HEK293 (cell line): ENCODE measurements at regions not wholly inside any gene's neighbourhood (a gene's known extent, or its start where the extent isn't known, plus 50 kb on each side); places are given as distances from the start of the nearest gene placed in this dataset.

Source experiments
- CTCF ChIA-PET: fragments of 350-600 bp; formaldehyde crosslinking; extraction: SDS; loops from one replicate; lab custom pipeline; 2021; ENCODE audit warnings: antibody characterized with exemption; lab: Yijun Ruan, JAX
- POLR2A ChIA-PET: fragments of 300-600 bp; formaldehyde crosslinking; extraction: SDS; loops from one replicate; lab custom pipeline; 2020; ENCODE audit warnings: antibody characterized with exemption, inconsistent platforms; lab: Yijun Ruan, JAX
- H3K27ac ChIP-seq: fragments of 200-500 bp; sonication (Bioruptor generic); 2 replicates; pipeline ENCODE4 v1.5.1; 2014; ENCODE audit warnings: low read depth, low read length, control low read depth, inconsistent platforms; ENCODE audit errors: extremely low read depth
- H3K36me3 ChIP-seq, 2 experiments: fragments of 200-500 bp in 1 of 2; sonication (Bioruptor generic) in 1 of 2; 1 replicate in 1 of 2; 2 replicates in 1 of 2; pipeline ENCODE4 v1.5.1; 2014 to 2017; ENCODE audit warnings: inconsistent platforms in 2 of 2, low read length in 2 of 2; ENCODE audit not compliant: control insufficient read depth in 2 of 2, insufficient read depth in 1 of 2
- H3K4me1 ChIP-seq: fragments of 200-500 bp; sonication (Bioruptor generic); 2 replicates; pipeline ENCODE4 v1.5.1; 2014; ENCODE audit warnings: mild to moderate bottlenecking, low read length, inconsistent platforms; ENCODE audit not compliant: control insufficient read depth, insufficient read depth
- H3K4me3 ChIP-seq: 2 replicates; pipeline ENCODE4 v1.5.1; 2011; ENCODE audit warnings: low read depth, mild to moderate bottlenecking, control low read depth, low read length, moderate library complexity
- H3K9me3 ChIP-seq: fragments of 200-500 bp; sonication (Bioruptor generic); 2 replicates; pipeline ENCODE4 v1.5.1; 2014; ENCODE audit warnings: low read depth, low read length, inconsistent platforms; ENCODE audit not compliant: control insufficient read depth, insufficient read depth
- CTCF ChIP-seq: fragments of 450-650 bp; formaldehyde crosslinking; IDR thresholded peaks from 2 replicates; pipeline ENCODE4 v1.5.1; 2016; ENCODE audit warnings: missing biosample characterization, missing genetic modification characterization
- ELK4 ChIP-seq: IDR thresholded peaks from 2 replicates; pipeline ENCODE4 v1.6.1; 2011; ENCODE audit warnings: mild to moderate bottlenecking, low read depth, low read length, borderline replicate concordance
- GLIS2 ChIP-seq: fragments of 450-650 bp; formaldehyde crosslinking; IDR thresholded peaks from 2 replicates; pipeline ENCODE4 v1.5.1; 2016; ENCODE audit warnings: missing biosample characterization, missing genetic modification characterization
- INSM2 ChIP-seq: fragments of 450-650 bp; formaldehyde crosslinking; IDR thresholded peaks from 2 replicates; pipeline ENCODE4 v1.5.1; 2016; ENCODE audit warnings: missing biosample characterization, missing genetic modification characterization
- KLF9 ChIP-seq: fragments of 450-650 bp; formaldehyde crosslinking; IDR thresholded peaks from 2 replicates; pipeline ENCODE4 v1.5.1; 2016; ENCODE audit warnings: missing biosample characterization, missing genetic modification characterization, low read depth
- MEIS1 ChIP-seq: sonication (generic); formaldehyde crosslinking; IDR thresholded peaks from 2 replicates; pipeline ENCODE4 v1.8.1; 2022; ENCODE audit warnings: missing genetic modification reagents, mild to moderate bottlenecking, borderline replicate concordance
- PRDM10 ChIP-seq: fragments of 450-650 bp; formaldehyde crosslinking; IDR thresholded peaks from 2 replicates; pipeline ENCODE4 v1.5.1; 2016; ENCODE audit warnings: missing biosample characterization, missing genetic modification characterization
- REST ChIP-seq: fragments of 450-650 bp; formaldehyde crosslinking; IDR thresholded peaks from 2 replicates; pipeline ENCODE4 v1.5.1; 2016; ENCODE audit warnings: missing biosample characterization, missing genetic modification characterization
- SCRT2 ChIP-seq: fragments of 450-650 bp; formaldehyde crosslinking; IDR thresholded peaks from 2 replicates; pipeline ENCODE4 v1.5.1; 2016; ENCODE audit warnings: missing biosample characterization, missing genetic modification characterization
- ZNF362 ChIP-seq: fragments of 450-650 bp; formaldehyde crosslinking; IDR thresholded peaks from 2 replicates; pipeline ENCODE4 v1.5.1; 2016; ENCODE audit warnings: missing biosample characterization, missing genetic modification characterization
- ZNF394 ChIP-seq: fragments of 450-650 bp; formaldehyde crosslinking; IDR thresholded peaks from 2 replicates; pipeline ENCODE4 v1.5.1; 2016; ENCODE audit warnings: missing biosample characterization, missing genetic modification characterization, mild to moderate bottlenecking, moderate library complexity, borderline replicate concordance
- ZNF473 ChIP-seq: fragments of 450-650 bp; formaldehyde crosslinking; IDR thresholded peaks from 2 replicates; pipeline ENCODE4 v1.5.1; 2017; ENCODE audit warnings: missing biosample characterization, missing genetic modification characterization
- ZNF521 ChIP-seq: fragments of 450-650 bp; formaldehyde crosslinking; IDR thresholded peaks from 2 replicates; pipeline ENCODE4 v1.5.1; 2017; ENCODE audit warnings: missing biosample characterization, mild to moderate bottlenecking, missing genetic modification characterization
- ZNF585B ChIP-seq: fragments of 450-650 bp; formaldehyde crosslinking; IDR thresholded peaks from 2 replicates; pipeline ENCODE4 v1.5.1; 2016; ENCODE audit warnings: missing biosample characterization, missing genetic modification characterization
- ZNF621 ChIP-seq: fragments of 450-650 bp; formaldehyde crosslinking; IDR thresholded peaks from 2 replicates; pipeline ENCODE4 v1.5.1; 2017; ENCODE audit warnings: missing biosample characterization, missing genetic modification characterization
- ZNF747 ChIP-seq: fragments of 450-650 bp; formaldehyde crosslinking; IDR thresholded peaks from 2 replicates; pipeline ENCODE4 v1.5.1; 2016; ENCODE audit warnings: missing biosample characterization, missing genetic modification characterization
- ZNF768 ChIP-seq: fragments of 450-650 bp; formaldehyde crosslinking; IDR thresholded peaks from 2 replicates; pipeline ENCODE4 v1.5.1; 2018; ENCODE audit warnings: missing biosample characterization, mild to moderate bottlenecking, missing genetic modification characterization
- ZNF792 ChIP-seq: fragments of 450-650 bp; formaldehyde crosslinking; IDR thresholded peaks from 2 replicates; pipeline ENCODE4 v1.5.1; 2016; ENCODE audit warnings: missing biosample characterization, missing genetic modification characterization
- ZXDB ChIP-seq: fragments of 450-650 bp; formaldehyde crosslinking; IDR thresholded peaks from 2 replicates; pipeline ENCODE4 v1.5.1; 2016; ENCODE audit warnings: missing biosample characterization, missing genetic modification characterization

- H3K36me3 ChIP-seq = no peaks in the 10 kb centered on the region
- TF ChIP-seq ZNF768 (tag by site-specific recombination) = no peak
- no peak for TF ChIP-seq SCRT2
- no peak for TF ChIP-seq ZNF394 (tag by site-specific recombination)
- TF ChIP-seq CTCF (tag by site-specific recombination) = no peak
- no peak for TF ChIP-seq ZNF747 (tag by site-specific recombination)
- TF ChIP-seq PRDM10 (tag by site-specific recombination) = no peak
- TF ChIP-seq INSM2 (tag by site-specific recombination) = no peak
- no peak for TF ChIP-seq ZNF521 (tag by site-specific recombination)
- TF ChIP-seq ELK4 = no peak
- TF ChIP-seq ZNF792 (tag by site-specific recombination) = no peak
- no peak for TF ChIP-seq KLF9
- TF ChIP-seq MEIS1 (CRISPR knock-in tag) = no peak
- no peak for TF ChIP-seq REST (tag by site-specific recombination)
- no peak for TF ChIP-seq ZNF362 (tag by site-specific recombination)
- TF ChIP-seq ZNF621 (tag by site-specific recombination) = no peak
- TF ChIP-seq ZXDB (tag by site-specific recombination) = no peak
- TF ChIP-seq GLIS2 (tag by site-specific recombination) = no peak
- no peak for TF ChIP-seq ZNF585B (tag by site-specific recombination)
- TF ChIP-seq ZNF473 = no peak
- TF ChIP-seq, all 188 proteins: peak for 0
- no peaks in the 10 kb centered on the region for H3K9me3 ChIP-seq
- POLR2A ChIA-PET = no interaction called here
- no peak overlapping the region for H3K27ac ChIP-seq
- CTCF ChIA-PET = no interaction called here
- H3K4me3 ChIP-seq = no peak overlapping the region
- no peaks in the 10 kb centered on the region for H3K4me1 ChIP-seq
These were observed 133.6 kb upstream of the ATP1B1 start for GRCh38 chr1:168972887-168973286.
